HG03060 (cell line): ENCODE measurements at regions not wholly inside any gene's neighbourhood (a gene's known extent, or its start where the extent isn't known, plus 50 kb on each side); places are given as distances from the start of the nearest gene placed in this dataset.

Experiments
- ATAC-seq: cut with Tn5 transposase; IDR thresholded peaks from one replicate; pipeline ENCODE4 v1.9.1; 2021; ENCODE audit warnings: low read depth, moderate number of reproducible peaks; ENCODE audit not compliant: unreplicated experiment

GRCh38 chr2:67689186-67689585 is 292.1 kb downstream of the ETAA1 start:
- no peak for ATAC-seq

GRCh38 chr2:67689651-67690050 is 292.5 kb downstream of the ETAA1 start:
- ATAC-seq, result no peak

- no peak for ATAC-seq
These were observed 297.3 kb downstream of the ETAA1 start for GRCh38 chr2:67694445-67694844.

GRCh38 chr2:67701011-67701410 is 303.9 kb downstream of the ETAA1 start:
- ATAC-seq, result no peak

- ATAC-seq, result no peak
These were observed 305.2 kb downstream of the ETAA1 start for GRCh38 chr2:67702284-67702683.

GRCh38 chr2:67702937-67703336 is 305.8 kb downstream of the ETAA1 start:
- no peak for ATAC-seq

- ATAC-seq, result no peak
These were observed 308.9 kb downstream of the ETAA1 start for GRCh38 chr2:67706082-67706481.

- ATAC-seq, result no peak
These were observed 310.8 kb downstream of the ETAA1 start for GRCh38 chr2:67707896-67708295.

GRCh38 chr2:67709835-67710234 is 312.7 kb downstream of the ETAA1 start:
- no peak for ATAC-seq

- ATAC-seq, result no peak
These were observed 315.4 kb downstream of the ETAA1 start for GRCh38 chr2:67712484-67712883.

GRCh38 chr2:67713376-67713775 is 316.2 kb downstream of the ETAA1 start:
- no peak for ATAC-seq

GRCh38 chr2:67716895-67717396 is 319.8 kb downstream of the ETAA1 start:
- ATAC-seq, result no peak

- ATAC-seq, result no peak
These were observed 320.6 kb downstream of the ETAA1 start for GRCh38 chr2:67717692-67718091.

- no peak for ATAC-seq
These were observed 322.2 kb downstream of the ETAA1 start for GRCh38 chr2:67719351-67719750.

- no peak for ATAC-seq
These were observed 324.4 kb downstream of the ETAA1 start for GRCh38 chr2:67721516-67721915.

- ATAC-seq, result no peak
These were observed 327.1 kb downstream of the ETAA1 start for GRCh38 chr2:67724261-67724660.

- ATAC-seq, result no peak
These were observed 328.6 kb downstream of the ETAA1 start for GRCh38 chr2:67725731-67726130.

- no peak for ATAC-seq
These were observed 329.3 kb downstream of the ETAA1 start for GRCh38 chr2:67726416-67726815.

- no peak for ATAC-seq
These were observed 330.0 kb downstream of the ETAA1 start for GRCh38 chr2:67727131-67727530.

GRCh38 chr2:67727623-67728022 is 330.5 kb downstream of the ETAA1 start:
- ATAC-seq, result no peak

- ATAC-seq, result no peak
These were observed 332.3 kb downstream of the ETAA1 start for GRCh38 chr2:67729474-67729873.

- ATAC-seq, result no peak
These were observed 329.3 kb downstream of the C1D start for GRCh38 chr2:67733517-67733916.

- ATAC-seq, result no peak
These were observed 310.6 kb downstream of the C1D start for GRCh38 chr2:67752199-67752598.
